Activated CD4-positive, alpha-beta T cell treated with anti-CD3 and anti-CD28 coated beads, Interleukin-2, amount 10 ng/mL, durations not matched to agents 7 days and 5 days (primary cell): ENCODE measurements at regions not wholly inside any gene's neighbourhood (a gene's known extent, or its start where the extent isn't known, plus 50 kb on each side); places are given as distances from the start of the nearest gene placed in this dataset.

Experiments used
- CTCF ChIA-PET: fragments of 350-600 bp; sonication (Branson Sonifier 250); formaldehyde crosslinking; loops from one replicate; lab custom pipeline; 2021; ENCODE audit warnings: antibody characterized with exemption; lab: Charles Lee
- POLR2A ChIA-PET: fragments of 350-600 bp; sonication (Branson Sonifier 250); formaldehyde crosslinking; loops from one replicate; lab custom pipeline; 2021; ENCODE audit warnings: antibody characterized with exemption; lab: Charles Lee
- DNase-seq: peaks from one replicate; pipeline ENCODE4 v3.0.0-alpha.2; 2020
- H3K27ac Mint-ChIP-seq: one replicate; pipeline ENCODE4 v1.8.0; 2021; ENCODE audit warnings: mild to moderate bottlenecking, moderate library complexity, mixed read lengths
- H3K27me3 Mint-ChIP-seq: one replicate; pipeline ENCODE4 v1.8.0; 2021; ENCODE audit warnings: mixed read lengths
- H3K36me3 Mint-ChIP-seq: one replicate; pipeline ENCODE4 v1.8.0; 2021; ENCODE audit warnings: low read depth, mixed read lengths
- H3K4me1 Mint-ChIP-seq: one replicate; pipeline ENCODE4 v1.8.0; 2021; ENCODE audit warnings: mixed read lengths
- H3K4me3 Mint-ChIP-seq: one replicate; pipeline ENCODE4 v1.8.0; 2021; ENCODE audit warnings: mild to moderate bottlenecking, moderate library complexity, mixed read lengths
- H3K9me3 Mint-ChIP-seq: one replicate; pipeline ENCODE4 v1.8.0; 2021; ENCODE audit warnings: mixed read lengths

DNA sequence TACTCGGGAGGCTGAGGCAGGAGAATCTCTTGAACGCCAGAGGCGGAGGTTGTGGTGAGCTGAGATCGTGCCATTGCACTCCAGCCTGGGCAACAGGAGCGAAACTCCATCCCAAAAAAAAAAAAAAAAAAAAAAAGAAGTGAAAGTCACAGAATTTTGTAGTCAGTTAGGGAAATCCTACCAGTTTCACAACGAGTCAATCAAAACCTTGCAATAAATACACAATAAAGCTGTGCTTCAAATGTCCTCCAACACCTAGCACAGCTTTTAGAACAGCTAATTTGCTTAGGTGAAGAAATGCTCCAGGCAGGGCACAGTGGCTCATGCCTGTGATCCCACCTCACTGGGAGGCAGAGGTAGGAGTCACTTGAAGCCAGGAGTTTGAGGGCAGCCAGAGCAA lies 112.8 kb upstream of the ATF7IP start:
- Mint-ChIP-seq H3K27ac (no peak overlapping the region), H3K4me1 (peaks cover 45% of the 10 kb centered on the region), H3K27me3 (no peaks in the 10 kb centered on the region), H3K9me3 (peaks cover 18% of the 10 kb centered on the region), H3K4me3 (no peak overlapping the region), H3K36me3 (peaks cover 25% of the 10 kb centered on the region)
- no peak for DNase-seq
- ChIA-PET POLR2A (interaction anchor here (0.6 kb wide), 1 partner anchor 113 kb away, joined by 3 read pairs; the partner anchor contains the start of gene ATF7IP), CTCF (interaction anchor here (1.1 to 1.4 kb wide), 4 partner anchors 21 to 517 kb away, joined by 3 read pairs; no protein-coding TSS in a partner anchor)

DNA sequence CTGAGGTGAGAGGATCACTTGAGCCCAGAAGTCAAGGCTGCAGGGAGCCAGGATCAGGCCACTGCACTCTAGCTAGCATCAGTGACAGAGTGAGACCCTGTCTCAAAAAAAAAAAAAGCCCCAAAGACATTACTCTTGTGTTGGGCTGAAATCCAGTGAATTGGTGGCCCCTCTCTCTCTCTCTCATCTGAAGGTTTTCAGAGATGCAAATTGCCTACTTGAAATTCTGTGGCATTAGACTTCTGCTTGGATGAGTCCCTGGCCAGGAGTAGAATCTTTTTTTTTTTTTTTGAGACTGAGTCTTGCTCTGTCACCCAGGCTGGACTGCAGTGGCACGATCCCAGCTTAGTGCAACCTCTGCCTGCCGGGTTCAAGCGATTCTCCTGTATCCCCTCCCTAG lies 112.0 kb upstream of the ATF7IP start:
- CTCF ChIA-PET, result interaction anchor here (0.6 to 2.8 kb wide), 6 partner anchors 16 to 516 kb away, joined by 3 to 15 read pairs (median 3); no protein-coding TSS in a partner anchor
- no peak for DNase-seq
- Mint-ChIP-seq H3K36me3 (peaks cover 33% of the 10 kb centered on the region), H3K27me3 (no peaks in the 10 kb centered on the region), H3K27ac (no peak overlapping the region), H3K4me3 (no peak overlapping the region), H3K4me1 (peaks cover 53% of the 10 kb centered on the region), H3K9me3 (peaks cover 26% of the 10 kb centered on the region)
- POLR2A ChIA-PET, result no interaction called here

DNA sequence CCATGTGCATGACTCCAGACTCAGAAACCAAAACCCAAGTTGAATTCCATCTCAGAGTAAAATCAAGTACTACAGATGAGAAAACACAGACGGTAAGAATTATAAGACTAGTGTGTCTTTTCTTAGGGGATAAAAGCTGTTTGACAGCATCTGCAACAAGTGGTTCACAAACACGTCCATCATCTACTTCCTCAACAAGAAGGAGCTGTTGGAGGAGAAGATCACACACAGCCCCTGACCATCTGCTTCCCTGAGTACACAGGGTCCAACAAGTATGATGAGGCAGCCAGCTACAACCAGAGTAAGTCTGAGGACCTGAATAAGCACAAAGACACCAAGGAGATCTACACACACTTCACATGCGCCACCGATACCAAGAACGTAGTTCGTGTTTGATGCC lies 110.7 kb upstream of the ATF7IP start:
- peaks cover 58% of the 10 kb centered on the region for H3K4me1 Mint-ChIP-seq
- H3K4me3 Mint-ChIP-seq, result no peak overlapping the region
- POLR2A ChIA-PET, result no interaction called here
- CTCF ChIA-PET, result interaction anchor here (0.6 to 2.8 kb wide), 9 partner anchors 10 to 321 kb away, joined by 3 to 15 read pairs (median 5); no protein-coding TSS in a partner anchor
- H3K27ac Mint-ChIP-seq, result peak overlapping the region; percentile 75
- no peaks in the 10 kb centered on the region for H3K27me3 Mint-ChIP-seq
- H3K36me3 Mint-ChIP-seq, result peaks cover 40% of the 10 kb centered on the region
- H3K9me3 Mint-ChIP-seq, result peaks cover 31% of the 10 kb centered on the region
- no peak for DNase-seq

DNA sequence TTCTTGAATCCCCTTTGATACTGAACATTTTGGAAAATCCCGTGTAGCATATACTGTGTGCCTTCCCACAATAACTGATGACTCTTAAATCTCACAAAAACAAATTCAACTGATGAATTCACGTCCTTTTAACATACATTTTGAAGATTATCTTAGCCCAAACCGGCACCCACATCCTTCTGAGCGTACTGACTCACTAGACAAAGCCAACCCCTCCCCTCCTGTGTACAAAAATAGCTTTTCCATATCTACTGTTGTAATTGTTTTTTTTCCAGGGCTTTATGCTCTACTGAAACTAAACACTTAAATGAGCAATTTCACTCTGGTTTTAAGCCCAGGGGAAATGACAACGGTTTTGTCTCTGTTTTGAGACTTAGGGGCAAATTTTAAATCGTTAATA lies 109.4 kb upstream of the ATF7IP start:
- H3K27ac Mint-ChIP-seq, result peak overlapping the region; percentile 98
- peak overlapping the region; percentile 53 for H3K4me3 Mint-ChIP-seq
- POLR2A ChIA-PET, result interaction anchor here (1.0 kb wide), 1 partner anchor 161 kb away, joined by 3 read pairs; no protein-coding TSS in a partner anchor
- CTCF ChIA-PET, result interaction anchor here (0.6 to 2.8 kb wide), 7 partner anchors 19 to 197 kb away, joined by 3 to 15 read pairs (median 4); partner anchors contain the start of gene ATF7IP
- H3K27me3 Mint-ChIP-seq, result no peaks in the 10 kb centered on the region
- H3K4me1 Mint-ChIP-seq, result peaks cover 60% of the 10 kb centered on the region
- peak; percentile 60 for DNase-seq
- peaks cover 38% of the 10 kb centered on the region for H3K9me3 Mint-ChIP-seq
- peaks cover 46% of the 10 kb centered on the region for H3K36me3 Mint-ChIP-seq

DNA sequence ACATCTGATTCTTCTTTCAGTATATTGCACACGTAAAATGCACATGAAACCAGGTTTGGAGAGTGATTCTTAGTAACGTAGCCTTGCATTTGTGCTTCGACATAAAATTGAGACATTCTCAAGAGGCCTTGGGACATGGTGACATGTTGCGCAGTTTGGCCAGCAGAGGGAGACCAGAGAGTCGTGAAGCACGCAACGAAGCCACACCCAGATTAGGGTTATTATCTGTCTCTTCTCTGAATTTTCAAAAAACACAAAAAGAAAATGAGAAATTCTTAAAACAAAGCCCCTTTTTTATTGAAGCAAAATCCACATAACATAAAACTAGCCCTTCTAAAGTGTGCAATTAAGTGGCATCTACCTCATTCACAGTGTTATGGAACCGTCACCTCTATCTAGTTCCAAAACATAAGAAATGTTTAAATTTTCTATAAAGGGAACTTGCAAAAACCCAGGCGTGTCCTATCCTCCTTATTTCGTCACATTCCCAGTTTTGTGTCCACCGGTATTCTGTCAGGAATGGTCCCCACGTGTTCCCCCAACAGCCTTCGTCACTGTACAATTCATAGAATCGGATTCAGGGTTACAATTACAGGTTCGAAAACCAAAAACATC lies 108.8 kb upstream of the ATF7IP start:
- Mint-ChIP-seq H3K4me3 (peak overlapping the region; percentile 53), H3K36me3 (peaks cover 46% of the 10 kb centered on the region), H3K27me3 (no peaks in the 10 kb centered on the region), H3K27ac (peak overlapping the region; percentile 98), H3K9me3 (peaks cover 39% of the 10 kb centered on the region), H3K4me1 (peaks cover 59% of the 10 kb centered on the region)
- peak; percentile 80 for DNase-seq
- CTCF ChIA-PET, result interaction anchor here (1.0 to 1.8 kb wide), 2 partner anchors 19 to 109 kb away, joined by 4 to 8 read pairs; partner anchors contain the start of gene ATF7IP
- POLR2A ChIA-PET, result interaction anchor here (1.0 kb wide), 1 partner anchor 161 kb away, joined by 3 read pairs; no protein-coding TSS in a partner anchor

DNA sequence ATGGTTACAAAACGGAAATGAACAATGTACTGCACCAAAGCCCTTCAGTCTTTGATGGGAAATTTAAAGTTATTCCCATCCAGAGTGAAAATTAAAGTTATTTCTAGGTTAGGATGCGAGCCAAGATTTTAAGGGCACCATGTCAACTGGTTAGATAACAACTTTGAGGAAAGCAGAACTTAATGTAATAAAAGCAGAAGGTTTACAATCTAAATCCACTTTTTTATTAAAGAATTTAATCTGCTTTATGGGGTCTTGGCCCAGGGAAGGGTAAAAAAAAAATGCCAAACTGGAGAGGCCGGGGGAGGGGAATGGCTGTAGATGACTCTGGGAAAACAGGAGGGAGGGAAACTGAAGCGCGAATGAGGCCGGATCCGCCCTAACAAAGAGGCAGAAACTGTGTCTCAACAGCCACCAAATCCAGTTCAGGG lies 108.2 kb upstream of the ATF7IP start:
- H3K27me3 Mint-ChIP-seq, result no peaks in the 10 kb centered on the region
- ChIA-PET POLR2A (interaction anchor here (0.6 to 1.3 kb wide), 3 partner anchors 108 to 138 kb away, joined by 4 to 19 read pairs (median 13); partner anchors contain the start of gene ATF7IP), CTCF (interaction anchor here (0.6 to 2.0 kb wide), 19 partner anchors 16 to 513 kb away, joined by 3 to 11 read pairs (median 4); partner anchors contain the start of gene ATF7IP)
- no peak for DNase-seq
- H3K4me3 Mint-ChIP-seq, result peak overlapping the region; percentile 55
- H3K36me3 Mint-ChIP-seq, result peaks cover 46% of the 10 kb centered on the region
- H3K4me1 Mint-ChIP-seq, result peaks cover 59% of the 10 kb centered on the region
- peak overlapping the region; percentile 98 for H3K27ac Mint-ChIP-seq
- peaks cover 42% of the 10 kb centered on the region for H3K9me3 Mint-ChIP-seq

DNA sequence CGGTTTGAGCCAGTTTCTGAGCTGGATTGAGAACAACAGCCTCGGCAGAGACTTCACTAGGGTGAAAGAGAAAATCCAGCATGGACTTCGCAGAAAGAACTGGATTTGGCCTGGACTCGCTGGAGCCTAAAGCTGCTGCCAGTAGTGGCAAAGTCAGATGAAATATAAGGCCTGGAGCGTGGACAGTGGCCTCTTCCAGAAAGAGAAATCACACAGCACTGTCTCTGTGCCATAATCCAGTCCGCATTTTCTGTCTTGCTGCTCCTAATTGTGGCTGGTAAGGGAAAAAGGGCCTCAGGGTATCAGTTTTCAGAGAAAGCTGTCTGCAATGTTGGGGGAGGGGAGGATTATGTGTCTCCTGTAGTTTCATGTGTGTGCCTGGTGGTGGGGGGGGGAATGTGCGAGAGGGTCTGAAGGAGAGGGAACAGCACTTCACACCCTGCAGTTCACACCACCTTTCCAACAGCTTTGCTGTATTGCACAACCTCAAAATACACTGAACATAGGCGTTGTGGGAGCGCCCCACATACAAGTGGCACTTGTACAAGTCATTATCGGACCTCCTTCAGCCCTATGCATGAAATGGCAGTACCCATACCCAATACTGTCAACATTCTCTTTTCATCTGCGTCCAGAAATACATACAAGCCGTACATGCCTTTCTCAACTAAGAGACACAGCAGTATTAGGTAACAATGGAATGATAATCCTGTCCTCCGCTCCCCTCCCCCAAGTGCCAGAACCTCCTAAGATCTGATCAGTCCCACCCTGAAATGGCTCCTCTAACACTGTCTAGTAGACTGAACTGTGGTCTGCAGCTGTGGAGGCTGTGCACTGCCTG lies 107.5 kb upstream of the ATF7IP start:
- H3K36me3 Mint-ChIP-seq, result peaks cover 46% of the 10 kb centered on the region
- peak; percentile 85 for DNase-seq
- H3K9me3 Mint-ChIP-seq, result peaks cover 42% of the 10 kb centered on the region
- H3K27me3 Mint-ChIP-seq, result no peaks in the 10 kb centered on the region
- H3K4me3 Mint-ChIP-seq, result peak overlapping the region; percentile 55
- peaks cover 58% of the 10 kb centered on the region for H3K4me1 Mint-ChIP-seq
- CTCF ChIA-PET, result interaction anchor here (0.6 to 2.0 kb wide), 20 partner anchors 15 to 513 kb away, joined by 3 to 11 read pairs (median 4); partner anchors contain the start of gene ATF7IP
- H3K27ac Mint-ChIP-seq, result peak overlapping the region; percentile 98
- POLR2A ChIA-PET, result interaction anchor here (0.6 to 1.3 kb wide), 3 partner anchors 108 to 137 kb away, joined by 4 to 19 read pairs (median 13); partner anchors contain the start of gene ATF7IP

DNA sequence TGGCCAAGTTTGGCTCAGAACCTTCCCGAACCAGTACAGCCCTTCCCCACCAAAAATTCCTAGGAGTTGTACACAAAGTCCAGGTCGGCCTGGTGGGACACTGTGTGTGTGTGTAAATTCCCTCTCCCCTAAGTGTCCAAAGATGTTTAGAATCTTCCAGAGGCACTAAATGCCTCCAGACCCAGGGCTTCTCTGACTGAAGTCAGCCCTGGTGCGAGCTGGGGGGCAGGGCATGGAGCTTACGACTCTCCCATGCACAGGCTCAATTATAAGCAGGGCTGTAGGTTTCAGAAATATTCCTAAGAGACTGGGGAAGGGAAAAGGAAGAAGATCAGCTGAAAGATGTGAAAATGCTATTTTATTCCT lies 106.9 kb upstream of the ATF7IP start:
- Mint-ChIP-seq H3K27me3 (no peaks in the 10 kb centered on the region), H3K4me3 (no peak overlapping the region), H3K36me3 (peaks cover 46% of the 10 kb centered on the region), H3K4me1 (peaks cover 55% of the 10 kb centered on the region), H3K9me3 (peaks cover 42% of the 10 kb centered on the region), H3K27ac (peak overlapping the region; percentile 98)
- POLR2A ChIA-PET, result no interaction called here
- DNase-seq, result no peak
- CTCF ChIA-PET, result interaction anchor here (0.7 to 2.0 kb wide), 7 partner anchors 9 to 139 kb away, joined by 3 to 11 read pairs (median 6); partner anchors contain the start of gene ATF7IP

DNA sequence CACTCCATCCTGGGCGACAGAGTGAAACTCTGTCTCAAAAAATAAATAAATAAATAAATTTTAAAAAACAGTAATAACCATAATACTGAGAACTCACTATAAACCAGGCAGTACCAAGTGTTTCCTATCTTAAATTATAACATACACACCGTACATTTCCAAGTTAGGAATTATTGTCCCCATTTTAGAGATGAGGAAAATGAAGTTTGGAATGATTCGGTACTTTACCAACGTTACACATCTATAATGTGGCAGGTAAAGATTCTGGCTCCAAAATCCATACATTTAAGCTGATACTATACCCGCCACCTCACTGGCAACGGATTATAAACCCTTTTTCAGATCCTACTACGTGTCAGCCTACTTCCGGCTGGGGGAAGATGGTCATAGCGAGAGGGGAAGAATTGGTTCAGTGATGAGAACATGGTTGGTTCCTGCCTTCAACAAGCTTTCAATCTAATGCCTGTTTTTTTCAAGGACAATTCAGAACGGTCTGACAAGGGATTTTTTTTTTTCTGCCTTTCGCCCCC lies 105.9 kb upstream of the ATF7IP start:
- ChIA-PET POLR2A (no interaction called here), CTCF (interaction anchor here (0.6 to 1.1 kb wide), 3 partner anchors 8 to 14 kb away, joined by 3 read pairs; no protein-coding TSS in a partner anchor)
- no peak overlapping the region for H3K4me3 Mint-ChIP-seq
- H3K36me3 Mint-ChIP-seq, result peaks cover 46% of the 10 kb centered on the region
- no peaks in the 10 kb centered on the region for H3K27me3 Mint-ChIP-seq
- peaks cover 56% of the 10 kb centered on the region for H3K4me1 Mint-ChIP-seq
- H3K9me3 Mint-ChIP-seq, result peaks cover 43% of the 10 kb centered on the region
- no peak for DNase-seq
- H3K27ac Mint-ChIP-seq, result no peak overlapping the region

DNA sequence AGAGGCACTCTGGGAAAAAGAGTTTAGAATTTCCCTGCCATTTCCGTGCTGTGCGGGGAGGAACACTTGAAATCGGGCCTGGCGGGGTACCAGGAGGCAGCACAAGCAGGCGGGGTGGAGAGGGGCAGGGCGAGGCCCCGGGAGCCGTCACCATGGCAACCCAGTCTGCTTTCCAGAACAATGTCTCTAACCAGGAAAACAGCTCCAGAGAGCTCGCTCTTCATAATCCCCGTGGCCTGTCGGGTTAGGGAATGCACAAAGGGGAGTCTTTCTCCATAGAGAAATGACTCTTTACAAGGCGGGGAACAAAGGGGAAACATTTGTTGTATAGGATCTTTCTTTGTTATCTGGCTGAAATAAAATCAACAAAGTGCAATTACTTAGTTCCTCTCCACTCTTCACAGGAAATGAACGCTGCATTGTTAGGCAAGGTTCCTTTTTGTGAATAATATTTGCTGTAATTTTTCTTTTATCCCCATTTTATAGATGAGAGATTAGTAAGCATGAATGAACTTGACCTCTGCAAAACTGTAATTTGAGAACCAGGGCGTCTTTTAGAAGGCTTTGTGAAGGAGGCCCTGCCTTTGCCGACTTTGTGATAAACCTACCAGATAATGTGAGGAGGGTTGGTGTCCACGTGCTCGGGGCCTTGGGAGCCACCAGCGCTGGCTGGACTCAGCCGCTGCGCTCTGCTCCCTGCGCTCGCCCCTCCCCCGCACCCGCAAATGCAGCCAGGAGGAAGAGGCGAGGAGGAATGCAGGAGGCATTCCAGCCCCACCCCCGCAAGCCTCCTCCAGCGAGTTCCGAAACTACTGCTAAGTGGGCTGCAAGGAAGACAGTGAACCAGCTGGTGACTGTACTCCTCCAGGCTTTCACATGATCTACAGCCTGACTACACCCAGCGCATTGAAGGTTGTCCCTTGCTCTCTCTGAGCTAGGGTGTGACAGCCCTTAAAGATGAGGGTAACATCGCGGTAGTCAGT lies 105.2 kb upstream of the ATF7IP start:
- POLR2A ChIA-PET, result no interaction called here

DNA sequence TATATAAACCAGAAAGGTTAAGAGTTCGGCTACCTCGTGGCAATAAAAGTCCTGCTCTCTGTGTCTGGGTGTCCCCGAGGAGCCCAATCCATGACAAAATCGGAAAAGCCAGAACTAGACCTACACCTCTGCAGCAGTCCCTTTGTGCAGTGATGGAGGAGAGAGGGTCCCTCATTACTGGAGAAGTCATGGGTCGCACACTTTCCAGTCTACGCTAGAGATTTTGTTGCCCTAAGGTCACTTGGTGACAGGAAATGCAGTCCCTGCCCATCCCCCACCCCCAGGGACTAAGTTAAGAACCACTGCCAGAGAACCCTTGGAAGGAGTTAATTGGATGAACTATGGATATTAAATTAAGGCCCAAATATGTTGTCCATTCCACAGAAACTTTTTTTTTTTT lies 104.4 kb upstream of the ATF7IP start:
- ChIA-PET POLR2A (no interaction called here), CTCF (interaction anchor here (1.0 kb wide), 1 partner anchor 14 kb away, joined by 3 read pairs; no protein-coding TSS in a partner anchor)
- no peak for DNase-seq
- Mint-ChIP-seq H3K27me3 (no peaks in the 10 kb centered on the region), H3K9me3 (peaks cover 33% of the 10 kb centered on the region), H3K4me3 (no peak overlapping the region), H3K27ac (no peak overlapping the region), H3K36me3 (peaks cover 34% of the 10 kb centered on the region), H3K4me1 (peaks cover 41% of the 10 kb centered on the region)

More for the DNA sequence above, 105.2 kb upstream of the ATF7IP start:
- Mint-ChIP-seq H3K4me3 (no peak overlapping the region), H3K27me3 (no peaks in the 10 kb centered on the region), H3K9me3 (peaks cover 36% of the 10 kb centered on the region), H3K36me3 (peaks cover 40% of the 10 kb centered on the region), H3K4me1 (peaks cover 49% of the 10 kb centered on the region), H3K27ac (no peak overlapping the region)
- CTCF ChIA-PET, result interaction anchor here (0.5 to 1.1 kb wide), 3 partner anchors 13 to 498 kb away, joined by 3 read pairs; no protein-coding TSS in a partner anchor
- no peak for DNase-seq
